Germinal center (tissue), 1 donor: ENCODE measurements at regions not wholly inside any gene's neighbourhood (a gene's known extent, or its start where the extent isn't known, plus 50 kb on each side); places are given as distances from the start of the nearest gene placed in this dataset.
"Not testable (repeated sequence)": the region's sequence is repeated elsewhere in the genome, so short reads cannot be mapped to it uniquely, and the experiment has no call there.

Source experiments
- DNase-seq: peaks from one replicate; pipeline ENCODE4 v3.0.0; 2012; ENCODE audit warnings: mixed read lengths, low spot score

DNA sequence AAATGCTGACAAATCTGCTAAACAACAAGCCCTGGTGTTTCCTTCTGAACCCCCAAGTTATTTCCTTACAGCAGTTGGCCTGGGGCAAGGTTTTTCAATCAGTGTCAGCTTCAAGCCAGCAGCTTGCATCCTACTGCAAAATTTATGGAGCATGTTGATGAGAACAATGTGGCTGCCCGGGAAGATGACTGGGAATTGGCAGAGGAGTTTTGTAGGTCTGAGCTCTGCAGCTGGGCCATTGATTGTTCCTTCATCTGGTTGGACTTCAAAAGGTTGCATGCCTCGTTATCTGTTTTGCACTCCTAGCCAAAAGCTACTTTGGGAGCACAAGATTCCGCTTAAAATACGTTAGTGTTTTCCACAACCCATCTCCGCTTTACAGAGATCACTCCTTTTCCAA, 1030.3 kb upstream of the LCORL start:
- DNase-seq = no peak

DNA sequence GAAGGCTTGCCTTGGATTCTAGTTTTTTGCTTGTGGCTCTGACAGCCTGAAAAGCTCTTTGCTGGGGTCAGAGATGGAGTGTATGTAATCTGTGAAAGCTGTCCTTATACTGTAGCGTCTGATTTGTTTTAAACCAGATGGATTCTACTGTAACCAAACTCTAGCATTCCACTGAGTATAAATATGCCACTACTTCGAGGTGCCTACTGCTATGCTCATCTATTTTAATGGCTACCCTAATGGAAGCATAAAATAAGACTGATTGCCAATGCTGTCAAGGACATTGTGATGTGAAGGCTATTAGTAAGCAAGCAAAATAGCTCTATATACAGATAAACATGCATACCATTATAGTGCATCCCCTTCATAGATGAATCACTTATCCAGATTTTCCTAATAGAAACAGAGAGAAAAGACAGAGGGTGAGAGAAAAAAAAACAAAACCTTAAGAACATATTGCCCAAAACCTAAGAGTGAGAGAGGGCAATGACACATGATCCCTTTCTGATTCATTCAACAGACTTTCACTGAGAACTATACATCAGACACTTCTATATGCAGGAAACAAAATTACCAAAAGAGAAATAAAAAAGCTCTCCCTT, 1025.8 kb upstream of the LCORL start:
- DNase-seq = no peak

DNA sequence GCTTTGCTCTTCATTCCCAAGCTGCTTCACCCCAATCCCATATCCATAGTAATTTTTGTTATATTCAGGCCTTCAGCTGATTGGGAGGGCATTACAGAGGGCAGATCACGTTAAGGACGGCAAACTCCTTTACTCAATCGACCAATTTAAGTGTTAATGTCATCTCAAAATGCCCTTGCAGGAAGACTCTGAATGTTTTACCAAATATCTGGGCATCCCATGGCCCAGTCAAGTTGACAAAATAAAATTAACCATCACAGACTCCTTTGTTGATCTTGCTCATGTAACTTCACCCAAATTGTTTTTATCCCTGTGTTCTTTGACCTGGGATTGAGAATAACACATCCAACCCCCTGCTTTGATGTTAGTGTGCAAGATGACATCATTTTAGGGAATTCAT, 1018.3 kb upstream of the LCORL start:
- DNase-seq = no peak

DNA sequence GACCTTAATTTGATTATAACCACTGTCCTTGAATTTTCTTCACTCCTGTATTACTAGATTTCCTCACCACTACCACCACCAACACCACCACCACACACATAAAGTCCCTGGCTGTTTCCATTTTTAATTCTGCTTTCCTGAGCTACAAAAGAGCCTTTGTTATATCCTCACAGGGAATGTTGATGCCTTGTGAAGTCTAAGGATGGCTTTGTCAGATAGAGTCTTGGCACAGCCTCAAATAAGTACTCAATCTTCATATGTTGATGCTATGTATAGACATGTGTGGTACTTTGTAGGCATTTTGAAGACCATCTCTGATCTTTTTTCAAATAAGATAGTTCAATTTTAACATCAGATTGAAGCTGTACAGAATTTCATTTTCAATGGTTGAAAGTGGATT, 1016.7 kb upstream of the LCORL start:
- no peak for DNase-seq

DNA sequence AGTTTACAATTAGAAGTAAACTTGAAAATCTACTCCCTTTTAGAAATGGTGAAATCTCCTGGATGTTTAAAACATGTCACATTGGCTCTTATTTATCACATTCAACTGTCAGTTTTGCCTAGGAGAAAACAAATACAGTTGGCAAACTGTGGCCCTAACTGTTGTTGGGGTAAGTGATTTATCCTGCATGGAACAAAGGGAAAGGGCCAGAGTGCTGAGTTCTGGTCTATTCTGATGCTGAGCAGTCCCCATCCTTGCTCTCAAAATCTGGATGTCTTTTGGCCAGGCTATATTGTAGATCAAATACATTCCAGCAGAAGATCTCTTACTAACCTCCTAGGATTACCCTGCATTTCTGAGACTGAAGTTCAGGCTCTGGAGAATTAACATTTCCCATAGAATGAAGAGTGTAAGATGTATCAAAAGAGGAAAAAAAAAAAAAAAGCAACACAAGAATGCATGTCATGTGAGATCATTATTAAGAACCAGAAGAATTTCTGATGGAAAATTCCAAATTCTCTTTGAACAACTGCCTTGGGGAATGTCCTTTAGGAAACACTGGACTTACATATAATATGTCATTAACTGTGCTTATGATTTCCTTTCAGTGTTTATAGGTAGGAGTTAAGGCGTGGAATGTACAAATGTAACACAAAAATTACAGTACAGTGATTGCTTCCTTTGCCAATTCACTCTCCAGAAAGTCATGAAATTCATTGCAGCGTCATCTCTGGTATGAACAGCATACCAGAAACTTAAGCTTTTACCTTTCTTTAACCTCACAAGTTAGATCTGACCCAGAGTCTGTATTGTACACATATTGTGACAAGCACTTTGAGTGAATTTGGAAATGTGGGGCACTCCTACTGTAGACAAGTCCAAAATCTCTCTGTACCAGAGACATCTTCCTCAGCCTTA, 1012.5 kb upstream of the LCORL start:
- no peak for DNase-seq

DNA sequence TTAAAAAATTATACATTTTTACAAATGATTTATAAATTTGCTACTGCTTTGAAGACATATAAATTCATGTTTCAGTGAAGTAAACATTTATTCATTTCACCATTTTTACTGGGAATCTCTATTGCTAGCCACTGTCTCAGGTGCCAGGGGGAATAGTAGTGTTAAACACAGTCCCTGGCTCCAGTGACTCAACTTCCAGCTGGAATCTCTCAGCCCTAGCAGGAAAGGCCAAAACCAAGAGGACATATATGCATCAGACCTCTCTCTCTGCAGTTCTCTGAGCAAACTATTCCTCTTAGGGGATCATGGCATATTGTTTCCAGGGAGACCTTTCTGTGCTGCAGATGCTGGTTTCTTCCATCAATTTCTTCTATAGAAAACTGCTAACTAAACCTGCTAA, 1009.0 kb upstream of the LCORL start:
- DNase-seq = no peak

DNA sequence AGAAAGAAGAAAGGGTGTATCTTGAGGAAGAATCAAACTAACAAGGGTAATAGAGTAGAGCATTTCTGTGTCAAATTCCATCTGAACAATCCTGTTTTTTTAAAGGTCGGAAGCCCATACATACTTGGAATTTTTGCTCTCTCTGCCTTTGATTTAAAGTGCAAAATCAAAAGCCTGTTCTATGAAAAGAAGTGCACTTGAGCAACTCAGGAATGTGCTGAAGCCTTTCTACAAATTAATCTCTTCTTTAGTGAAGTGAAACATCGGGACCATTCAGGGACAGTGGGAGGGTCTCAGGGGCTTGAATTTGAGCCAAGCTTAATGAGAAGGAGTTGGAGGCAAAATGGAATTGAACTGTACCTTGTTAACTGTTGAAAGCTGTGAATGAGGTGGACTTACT, 1008.5 kb upstream of the LCORL start:
- DNase-seq = no peak

DNA sequence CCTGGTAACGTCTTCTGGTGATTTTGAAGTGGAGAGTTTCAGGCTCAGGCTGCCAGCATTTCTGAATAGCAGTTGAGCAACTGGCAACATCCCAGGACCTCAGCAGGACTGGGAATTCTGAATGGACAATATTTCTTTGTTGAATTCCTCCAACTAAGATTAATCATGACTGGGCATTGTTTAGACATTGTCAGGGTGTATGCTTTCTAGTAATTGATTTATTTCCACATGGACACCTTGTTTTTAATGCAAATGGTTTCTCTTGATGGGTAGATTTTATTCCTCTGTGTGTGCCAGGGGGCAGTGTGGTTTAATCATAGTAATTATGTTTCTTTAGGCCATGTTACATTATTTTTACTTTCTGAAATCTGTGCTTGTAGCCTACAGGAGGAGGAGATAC, 1004.7 kb upstream of the LCORL start:
- no peak for DNase-seq

DNA sequence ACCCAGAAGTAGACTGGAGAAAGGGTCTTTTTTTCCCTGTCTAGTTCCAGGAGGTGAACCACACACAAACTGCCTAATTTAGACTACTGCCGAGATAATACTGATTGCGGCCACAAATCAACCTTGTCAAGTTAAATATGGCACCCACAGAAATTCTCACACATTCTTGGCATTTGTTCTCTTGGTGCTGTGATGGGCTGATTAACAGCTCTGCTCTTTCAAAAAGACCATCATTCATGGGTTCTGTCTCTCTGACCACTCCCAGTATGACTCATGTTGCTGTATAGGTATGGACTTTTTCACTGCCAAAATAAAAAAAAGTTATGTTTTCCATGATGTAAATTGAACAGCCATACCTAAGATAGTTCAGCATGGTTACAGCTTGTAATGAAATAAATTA, 1003.5 kb upstream of the LCORL start:
- DNase-seq = no peak

DNA sequence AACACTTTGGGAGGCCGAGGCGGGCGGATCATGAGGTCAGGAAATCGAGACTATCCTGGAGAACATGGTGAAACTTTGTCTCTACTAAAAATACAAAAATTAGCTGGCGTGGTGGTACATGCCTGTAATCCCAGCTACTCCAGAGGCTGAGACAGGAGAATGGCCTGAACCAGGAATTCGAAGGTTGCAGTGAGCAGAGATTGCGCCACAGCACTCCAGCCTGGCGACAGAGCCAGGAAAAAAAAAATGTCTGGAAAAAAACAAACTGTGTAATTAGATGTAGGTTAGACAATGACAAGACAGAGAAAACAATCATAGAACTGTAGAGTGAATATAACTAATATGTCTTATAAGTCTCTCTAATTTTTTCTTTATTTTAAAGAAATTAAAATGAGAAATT, 1002.5 kb upstream of the LCORL start:
- no peak for DNase-seq

DNA sequence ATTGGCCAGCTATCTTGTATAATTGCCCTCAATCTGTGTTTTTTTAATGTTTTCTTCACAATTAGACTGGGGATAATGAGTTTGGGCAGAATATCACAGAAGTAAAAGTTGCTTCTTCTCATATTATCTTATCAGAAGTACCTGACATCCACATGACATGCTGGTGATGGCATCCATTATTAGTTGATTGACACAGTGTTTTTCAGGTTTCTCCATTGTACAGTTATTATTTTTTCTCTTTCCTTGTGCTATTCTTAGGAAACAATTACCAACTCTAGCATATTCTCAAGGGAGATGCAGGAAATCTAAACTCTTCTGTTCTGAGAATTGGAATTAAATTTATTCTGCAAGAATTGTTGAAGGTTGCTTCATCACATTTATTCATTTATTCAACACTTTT, 1000.1 kb upstream of the LCORL start:
- no peak for DNase-seq

DNA sequence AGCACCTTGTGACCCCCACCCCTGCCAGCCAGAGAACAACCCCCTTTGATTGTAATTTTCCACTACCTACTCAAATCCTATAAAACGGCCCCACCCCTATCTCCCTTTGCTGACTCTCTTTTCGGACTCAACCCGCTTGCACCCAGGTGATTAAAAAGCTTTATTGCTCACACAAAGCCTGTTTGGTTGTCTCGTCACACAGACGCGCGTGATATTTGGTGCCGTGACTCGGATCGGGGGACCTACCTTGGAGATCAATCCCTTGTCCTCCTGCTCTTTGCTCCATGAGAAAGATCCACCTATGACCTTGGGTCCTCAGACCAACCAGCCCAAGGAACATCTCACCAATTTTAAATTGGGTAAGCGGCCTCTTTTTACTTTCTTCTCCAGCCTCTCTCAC, 995.0 kb upstream of the LCORL start:
- DNase-seq = not testable (repeated sequence)

DNA sequence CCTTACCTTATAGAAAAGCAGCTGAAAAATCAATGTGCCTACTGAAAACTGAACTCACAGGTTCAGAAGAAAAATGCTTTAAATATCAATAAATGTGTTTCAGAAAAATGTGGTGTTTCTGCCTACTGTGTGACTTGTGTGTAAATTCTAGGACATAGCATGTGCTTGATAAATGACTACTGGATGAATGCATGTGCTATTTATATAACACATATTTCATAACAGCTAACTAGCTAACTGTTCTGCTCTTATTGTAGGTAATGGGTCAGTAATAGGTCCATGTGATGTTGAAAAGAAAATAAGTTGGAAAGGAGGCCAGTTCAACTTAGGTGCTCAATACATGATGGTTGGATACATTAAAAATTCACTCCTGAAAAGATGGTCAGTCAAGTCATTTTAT, 993.0 kb upstream of the LCORL start:
- DNase-seq = no peak

DNA sequence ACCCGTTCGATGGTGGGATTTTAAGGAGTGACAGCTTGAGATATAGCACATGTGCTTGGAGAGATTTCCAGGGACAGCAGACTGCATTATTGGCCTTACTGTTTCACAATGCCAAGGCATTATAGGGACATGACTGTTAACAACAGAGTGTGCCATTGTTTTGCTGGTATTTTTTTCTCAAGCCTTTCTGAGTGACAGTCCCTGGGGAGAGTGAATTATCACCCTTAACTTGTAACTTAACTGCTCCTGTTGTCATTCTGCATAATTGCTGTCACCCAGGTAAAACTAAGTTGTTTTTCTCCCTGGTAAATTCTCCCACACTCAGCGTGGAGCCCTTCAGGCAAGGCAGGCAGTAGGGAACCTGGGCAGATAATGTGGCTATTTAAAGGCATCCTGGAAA, 989.2 kb upstream of the LCORL start:
- no peak for DNase-seq

DNA sequence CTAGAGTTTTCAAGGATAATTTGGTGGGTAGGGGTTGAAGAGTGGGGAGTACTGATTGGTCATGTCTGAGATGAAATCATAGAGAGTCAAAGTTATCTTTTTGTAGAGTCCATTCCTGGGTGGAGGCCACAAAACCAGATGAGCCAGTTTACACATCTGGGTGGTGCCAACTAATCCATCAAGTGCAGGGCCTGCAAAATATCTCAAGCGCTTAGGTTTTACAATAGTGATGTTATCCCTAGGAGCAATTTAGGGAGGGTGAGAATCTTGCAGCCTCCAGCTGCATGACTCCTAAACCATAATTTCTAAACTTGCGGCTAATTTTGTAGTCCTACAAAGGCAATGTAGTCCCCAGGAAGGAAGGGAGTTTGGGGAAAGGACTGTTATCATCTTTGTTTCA, 988.3 kb upstream of the LCORL start:
- DNase-seq = no peak

DNA sequence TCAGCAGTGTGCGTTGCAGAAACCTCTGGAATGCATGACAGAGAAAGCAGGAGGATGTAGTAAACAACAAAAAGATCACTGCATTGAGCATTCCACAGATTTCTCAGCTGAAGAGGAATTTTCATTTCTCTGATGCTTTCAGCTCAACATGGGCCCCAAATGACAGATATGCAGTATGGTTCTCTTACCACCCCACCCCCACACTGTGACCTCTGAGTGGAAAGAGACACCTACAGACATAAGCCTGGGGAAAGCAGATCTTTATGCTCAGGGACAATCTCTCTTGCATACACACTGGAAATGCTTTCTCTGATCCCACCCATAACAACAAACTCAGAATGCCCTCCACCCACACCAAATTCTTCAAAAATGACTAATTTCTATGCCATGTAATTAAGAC, 983.7 kb upstream of the LCORL start:
- no peak for DNase-seq

DNA sequence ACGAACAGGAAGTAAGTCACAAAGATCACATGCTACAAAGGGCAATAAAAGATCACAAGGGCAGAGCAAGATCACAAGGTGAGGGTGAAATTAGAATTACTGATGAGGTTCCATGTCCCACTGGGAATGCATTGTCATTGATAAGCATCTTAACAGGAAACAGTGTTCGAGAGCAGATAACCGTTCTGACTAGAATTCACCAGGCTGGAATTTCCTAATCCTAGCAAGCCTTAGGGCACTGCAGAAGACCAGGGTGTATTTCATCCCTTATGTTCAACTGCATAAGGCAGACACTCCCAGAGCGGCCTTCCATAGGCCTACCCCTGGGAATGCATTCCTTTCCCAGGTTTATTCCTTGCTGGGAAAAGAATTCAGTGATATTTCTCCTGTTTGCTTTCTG, 980.6 kb upstream of the LCORL start:
- no peak for DNase-seq

DNA sequence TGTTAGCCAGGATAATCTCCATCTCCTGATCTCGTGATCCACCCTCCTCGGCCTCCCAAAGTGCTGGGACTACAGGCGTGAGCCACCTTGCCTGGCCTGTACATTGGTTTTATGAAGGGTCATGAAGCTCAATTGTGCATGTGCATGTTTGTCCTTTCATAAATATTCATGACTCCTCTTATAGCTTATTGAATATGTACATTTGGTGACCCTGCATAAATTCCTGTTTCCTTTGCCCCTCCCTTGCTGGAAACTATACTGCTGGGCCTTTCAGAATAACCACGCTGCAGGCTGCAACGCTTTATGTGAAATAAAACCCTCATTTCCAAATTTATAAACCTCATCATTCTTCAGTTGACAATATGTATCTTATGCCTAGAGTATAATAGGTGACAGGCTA, 978.0 kb upstream of the LCORL start:
- no peak for DNase-seq

DNA sequence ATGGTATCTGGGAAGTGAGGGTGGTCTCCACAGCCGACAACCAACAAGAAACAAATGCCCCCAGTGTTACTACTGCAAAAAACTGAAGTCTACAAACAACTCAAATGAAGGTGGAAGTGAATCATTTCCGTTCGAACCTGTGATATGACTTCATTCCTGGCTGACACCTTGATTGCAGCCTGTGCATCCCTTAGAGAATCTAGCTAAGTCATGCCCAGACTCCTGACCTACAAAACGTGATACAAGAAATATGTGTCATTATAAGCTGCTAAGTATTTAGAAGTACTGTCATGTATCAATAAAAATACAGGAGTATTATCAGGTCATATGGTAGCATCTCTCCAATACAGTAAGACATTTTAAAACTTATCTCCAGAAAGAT, 959.7 kb upstream of the LCORL start:
- DNase-seq = no peak

DNA sequence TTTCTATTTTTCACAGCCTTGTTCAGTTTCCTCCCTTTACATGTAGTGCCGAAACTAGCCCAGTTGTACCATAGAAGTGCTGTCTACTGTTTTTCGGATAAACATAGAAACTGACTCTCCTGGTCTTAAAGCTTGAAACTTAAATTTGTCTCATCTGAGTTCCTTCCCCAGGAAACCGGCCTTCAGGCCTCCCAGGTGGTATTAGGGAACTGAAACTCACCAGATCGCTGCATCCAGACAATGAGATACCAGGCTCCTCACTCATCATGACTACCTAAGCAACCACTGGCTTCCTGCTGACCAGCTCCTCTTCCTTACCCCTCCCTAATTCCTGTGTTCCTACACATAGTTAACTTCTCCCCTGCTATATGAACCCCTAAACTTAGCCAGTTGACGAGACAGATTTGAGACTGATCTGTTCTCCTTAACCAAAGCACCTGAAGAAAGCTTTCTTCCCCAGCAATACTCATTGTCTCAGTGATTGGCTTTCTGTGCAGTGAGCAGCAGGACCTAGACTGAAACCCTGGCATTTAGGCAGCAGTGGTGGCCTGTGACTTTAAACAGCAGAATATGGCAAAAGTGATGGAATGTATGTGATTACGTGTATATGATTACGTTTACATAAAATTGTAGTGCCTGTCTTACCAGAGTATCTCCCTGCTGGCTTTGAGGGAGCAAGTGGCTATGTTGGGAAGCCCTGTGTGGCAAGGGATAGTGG, 959.1 kb upstream of the LCORL start:
- DNase-seq = no peak

DNA sequence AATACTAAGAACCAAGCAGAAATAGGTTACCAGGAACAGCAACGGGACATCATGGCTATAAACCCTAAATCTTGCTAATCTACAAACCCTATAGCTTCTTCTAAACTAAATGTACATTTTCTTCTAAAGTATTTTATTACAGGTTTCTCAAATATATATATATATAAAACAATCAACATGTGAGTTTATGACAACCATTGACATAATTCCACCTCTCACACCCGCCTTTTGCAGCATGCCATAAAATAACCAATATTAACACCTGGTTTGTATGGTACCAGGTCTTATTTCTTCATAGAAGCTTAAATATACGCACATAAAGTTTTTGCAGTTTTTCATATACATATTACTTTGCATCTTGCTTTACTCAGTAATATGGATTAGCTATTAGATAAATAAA, 955.3 kb upstream of the LCORL start:
- no peak for DNase-seq

DNA sequence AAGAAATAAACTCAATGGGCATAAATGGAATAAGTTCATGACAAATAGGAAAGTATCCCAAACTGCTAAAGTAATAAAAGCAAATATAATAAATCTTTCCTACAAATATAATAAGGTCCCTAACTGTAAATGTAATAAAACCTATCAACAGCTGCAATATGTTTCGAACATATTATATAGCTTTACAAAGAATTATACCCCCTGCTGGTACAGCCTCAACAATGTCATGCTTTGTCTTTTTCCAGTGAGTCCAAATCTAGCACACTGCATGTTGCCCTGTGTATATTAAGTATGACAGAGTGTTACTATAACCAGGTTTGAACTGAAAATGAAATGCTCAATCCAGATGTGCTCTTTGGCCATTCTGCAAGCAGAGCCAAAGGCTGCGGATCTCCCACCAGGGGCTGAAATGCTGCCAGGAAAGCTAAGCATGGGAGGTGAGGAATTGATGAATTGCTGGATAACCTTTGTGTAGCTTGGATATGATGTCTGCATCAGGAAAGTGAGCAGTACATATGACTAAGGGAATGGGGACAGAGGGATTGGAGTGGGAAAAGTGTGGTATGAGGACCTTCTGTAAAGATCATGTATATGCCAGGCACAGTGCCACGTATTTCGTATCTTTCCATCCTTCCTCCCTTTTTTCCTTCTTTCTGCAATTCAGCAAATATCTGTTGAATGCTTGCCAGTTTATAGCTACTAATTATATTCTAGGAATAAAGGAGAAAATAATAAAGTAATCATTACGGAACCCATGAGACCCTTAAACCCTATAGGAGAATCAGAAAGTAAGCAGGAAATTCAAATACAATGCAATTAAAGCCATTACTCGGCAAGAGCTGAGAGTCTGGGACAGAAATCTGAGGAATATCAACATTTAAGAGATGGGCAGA, 954.6 kb upstream of the LCORL start:
- DNase-seq = no peak
